HUES64 (cell line): ENCODE measurements at regions not wholly inside any gene's neighbourhood (a gene's known extent, or its start where the extent isn't known, plus 50 kb on each side); places are given as distances from the start of the nearest gene placed in this dataset.

Experiments
- H3K27ac ChIP-seq: 2 replicates; pipeline ENCODE4 v1.7.0; 2013; ENCODE audit warnings: low read depth, low read length, inconsistent platforms
- H3K27me3 ChIP-seq: 2 replicates; pipeline ENCODE4 v1.6.1; 2013; ENCODE audit warnings: mild to moderate bottlenecking, low read length; ENCODE audit not compliant: insufficient read depth
- H3K36me3 ChIP-seq: 2 replicates; pipeline ENCODE4 v1.6.1; 2013; ENCODE audit warnings: mild to moderate bottlenecking, low read length; ENCODE audit not compliant: insufficient read depth
- H3K4me1 ChIP-seq: 2 replicates; pipeline ENCODE4 v1.6.1; 2013; ENCODE audit warnings: mild to moderate bottlenecking, low read length, moderate library complexity; ENCODE audit not compliant: insufficient read depth
- H3K4me3 ChIP-seq: 2 replicates; pipeline ENCODE4 v1.5.1; 2013; ENCODE audit warnings: mild to moderate bottlenecking, low read length, moderate library complexity
- H3K9ac ChIP-seq: 2 replicates; pipeline ENCODE4 v1.6.1; 2013; ENCODE audit warnings: mild to moderate bottlenecking, low read depth, low read length
- H3K9me3 ChIP-seq: 2 replicates; pipeline ENCODE4 v1.6.1; 2013; ENCODE audit warnings: low read depth, low read length; ENCODE audit not compliant: insufficient read depth
- WGBS: fragments of 150-250, 120-280 bp; methylation state at CpG from one replicate; pipeline ENCODE4 v1.1.7; 2013; ENCODE audit warnings: missing lambda C conversion rate; 5-methylcytosine and 5-hydroxymethylcytosine counted together

GRCh38 chr12:114221957-114222630 lies 183.8 kb downstream of the TBX5 start:
- peaks cover 6% of the 10 kb centered on the region; the same call in 1 of the 2 replicates for H3K27me3 ChIP-seq
- no peak overlapping the region for H3K4me3 ChIP-seq

GRCh38 chr12:114221136-114221833 lies 184.7 kb downstream of the TBX5 start:
- H3K36me3 ChIP-seq = no peaks in the 10 kb centered on the region
- no peaks in the 10 kb centered on the region for H3K9me3 ChIP-seq
- no peak overlapping the region for H3K9ac ChIP-seq
- no peak overlapping the region for H3K27ac ChIP-seq
- no peak overlapping the region for H3K4me3 ChIP-seq
- WGBS = 86% methylated on average over 8 of the region's 8 CpGs
- H3K27me3 ChIP-seq = peaks cover 6% of the 10 kb centered on the region; the same call in 1 of the 2 replicates
- peaks cover 16% of the 10 kb centered on the region for H3K4me1 ChIP-seq

More at GRCh38 chr12:114221957-114222630, 183.8 kb downstream of the TBX5 start:
- Histone ChIP-seq H3K9ac (no peak overlapping the region), H3K36me3 (no peaks in the 10 kb centered on the region), H3K4me1 (peaks cover 16% of the 10 kb centered on the region), H3K9me3 (no peaks in the 10 kb centered on the region), H3K27ac (no peak overlapping the region)

DNA sequence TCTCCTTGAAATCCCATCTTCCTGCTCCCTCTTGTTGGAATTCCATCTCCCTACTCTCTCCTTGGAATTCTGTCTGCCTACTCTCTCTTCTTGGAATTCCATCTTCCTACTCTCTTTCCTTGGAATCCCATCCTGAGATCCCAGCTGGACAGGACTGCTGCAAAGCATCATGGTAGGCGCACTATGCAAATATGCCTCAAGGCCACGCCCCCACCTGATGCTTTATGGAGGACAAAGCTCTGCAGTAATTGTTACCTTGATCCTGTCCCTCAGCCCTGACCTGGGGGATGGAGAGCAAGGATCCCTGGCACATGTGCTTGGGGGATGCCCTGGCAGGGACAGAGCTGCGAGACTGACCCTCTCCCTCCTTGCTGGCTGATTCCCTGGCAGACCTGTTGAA lies 185.6 kb downstream of the TBX5 start:
- no peak overlapping the region for H3K4me3 ChIP-seq
- WGBS = 94% methylated on average over 3 of the region's 3 CpGs
- H3K4me1 ChIP-seq = peaks cover 16% of the 10 kb centered on the region
- H3K9ac ChIP-seq = no peak overlapping the region
- no peak overlapping the region for H3K27ac ChIP-seq
- peaks cover 6% of the 10 kb centered on the region; the same call in 1 of the 2 replicates for H3K27me3 ChIP-seq
- H3K36me3 ChIP-seq = no peaks in the 10 kb centered on the region
- H3K9me3 ChIP-seq = no peaks in the 10 kb centered on the region

DNA sequence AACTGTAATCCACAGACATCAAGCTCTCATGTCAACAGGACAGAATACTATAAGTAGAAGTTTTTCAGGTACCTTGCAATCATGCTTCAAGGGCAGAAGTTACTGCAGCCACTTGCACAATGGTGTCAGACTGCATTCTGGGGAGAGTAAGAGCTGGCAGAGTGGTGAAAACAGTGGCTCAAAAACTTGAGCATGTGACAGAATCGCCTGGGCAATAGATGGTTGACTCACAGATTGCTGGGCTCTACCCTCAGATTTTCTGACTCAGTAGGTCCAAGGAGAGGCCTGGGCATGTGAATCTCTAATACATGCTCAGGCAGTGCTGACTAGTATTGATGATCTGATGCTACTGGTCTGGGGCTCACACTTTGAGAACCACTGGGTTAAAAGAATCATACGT lies 187.8 kb downstream of the TBX5 start:
- Histone ChIP-seq H3K4me3 (no peak overlapping the region), H3K9ac (no peak overlapping the region), H3K36me3 (no peaks in the 10 kb centered on the region), H3K27me3 (no peaks in the 10 kb centered on the region), H3K27ac (no peak overlapping the region), H3K4me1 (peaks cover 12% of the 10 kb centered on the region), H3K9me3 (no peaks in the 10 kb centered on the region)
- 85% methylated on average over 2 of the region's 2 CpGs for WGBS

GRCh38 chr12:114215746-114216145 lies 190.2 kb downstream of the TBX5 start:
- H3K27me3 ChIP-seq = no peaks in the 10 kb centered on the region
- H3K4me1 ChIP-seq = no peaks in the 10 kb centered on the region
- WGBS = 90% methylated on average over 5 of the region's 6 CpGs
- no peaks in the 10 kb centered on the region for H3K36me3 ChIP-seq
- no peak overlapping the region for H3K9ac ChIP-seq
- H3K9me3 ChIP-seq = no peaks in the 10 kb centered on the region
- no peak overlapping the region for H3K27ac ChIP-seq
- no peak overlapping the region for H3K4me3 ChIP-seq

- Histone ChIP-seq H3K9me3 (no peaks in the 10 kb centered on the region), H3K36me3 (no peaks in the 10 kb centered on the region), H3K27me3 (no peaks in the 10 kb centered on the region), H3K27ac (no peak overlapping the region), H3K4me1 (peaks cover 4% of the 10 kb centered on the region; the same call in 1 of the 2 replicates), H3K4me3 (no peak overlapping the region), H3K9ac (no peak overlapping the region)
- 48% methylated on average over 2 of the region's 2 CpGs for WGBS
These were observed 192.8 kb downstream of the TBX5 start for GRCh38 chr12:114213055-114213581.

DNA sequence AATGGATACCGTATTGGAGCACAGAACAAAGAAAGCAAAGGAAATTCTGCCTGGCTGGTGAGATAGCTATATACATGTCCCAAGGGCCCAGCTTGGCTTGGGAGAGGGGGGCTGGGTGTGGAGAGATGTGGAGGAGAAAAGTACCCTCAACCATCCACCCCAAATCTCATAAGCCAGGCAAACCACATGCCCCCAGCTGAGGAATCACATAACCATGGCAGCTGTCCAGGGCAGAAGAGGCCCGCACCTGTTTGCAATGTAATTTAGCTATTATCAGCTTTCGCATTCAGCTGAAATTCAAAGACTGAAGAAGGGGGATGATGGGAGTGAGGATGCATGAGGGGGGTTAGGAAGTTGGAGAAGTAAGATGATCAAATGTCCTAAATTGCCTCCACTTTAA lies 196.1 kb downstream of the TBX5 start:
- no peaks in the 10 kb centered on the region for H3K9me3 ChIP-seq
- H3K4me1 ChIP-seq = peaks cover 9% of the 10 kb centered on the region; the same call in 1 of the 2 replicates
- H3K36me3 ChIP-seq = no peaks in the 10 kb centered on the region
- WGBS = 91% methylated on average over 3 of the region's 3 CpGs
- no peak overlapping the region for H3K4me3 ChIP-seq
- H3K27me3 ChIP-seq = no peaks in the 10 kb centered on the region
- H3K27ac ChIP-seq = no peak overlapping the region
- H3K9ac ChIP-seq = no peak overlapping the region

GRCh38 chr12:114206525-114206924 lies 199.4 kb downstream of the TBX5 start:
- Histone ChIP-seq H3K4me3 (no peak overlapping the region), H3K27ac (no peak overlapping the region), H3K27me3 (no peaks in the 10 kb centered on the region), H3K9ac (no peak overlapping the region), H3K9me3 (no peaks in the 10 kb centered on the region), H3K4me1 (peaks cover 9% of the 10 kb centered on the region; the same call in 1 of the 2 replicates), H3K36me3 (no peaks in the 10 kb centered on the region)

- H3K4me1 ChIP-seq = no peaks in the 10 kb centered on the region
- H3K27me3 ChIP-seq = peaks cover 4% of the 10 kb centered on the region; the same call in 1 of the 2 replicates
- H3K9ac ChIP-seq = no peak overlapping the region
- no peaks in the 10 kb centered on the region for H3K9me3 ChIP-seq
- no peaks in the 10 kb centered on the region for H3K36me3 ChIP-seq
- no peak overlapping the region for H3K4me3 ChIP-seq
- WGBS = 77% methylated on average over 2 of the region's 2 CpGs
- H3K27ac ChIP-seq = no peak overlapping the region
These were observed 204.2 kb downstream of the TBX5 start for GRCh38 chr12:114201794-114202193.

DNA sequence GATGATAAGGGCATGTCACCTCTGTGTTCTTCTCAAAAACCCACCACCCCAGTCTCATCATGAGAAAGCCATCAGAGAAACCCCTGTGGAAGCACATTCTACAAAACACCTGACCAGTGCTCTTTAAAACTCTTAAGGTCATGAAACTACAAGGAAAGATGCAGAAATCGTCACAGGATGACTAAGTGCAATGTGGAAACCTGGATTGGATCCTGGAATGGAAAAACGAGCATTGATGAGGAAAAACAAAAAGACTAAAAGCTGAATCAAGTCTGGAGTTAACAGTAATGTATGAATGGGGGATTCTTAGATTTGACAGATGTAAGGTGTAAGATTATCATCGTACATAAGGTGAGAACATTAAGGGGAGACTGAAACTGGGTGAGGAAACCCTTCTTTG lies 211.0 kb downstream of the TBX5 start:
- Histone ChIP-seq H3K9me3 (no peaks in the 10 kb centered on the region), H3K4me1 (0 out of 2 replicates have a peak, but pooled peaks cover 5% of the 10 kb centered on the region), H3K9ac (no peak overlapping the region), H3K27ac (no peak overlapping the region), H3K4me3 (no peak overlapping the region), H3K36me3 (no peaks in the 10 kb centered on the region), H3K27me3 (no peaks in the 10 kb centered on the region)
- 84% methylated on average over 3 of the region's 3 CpGs for WGBS

DNA sequence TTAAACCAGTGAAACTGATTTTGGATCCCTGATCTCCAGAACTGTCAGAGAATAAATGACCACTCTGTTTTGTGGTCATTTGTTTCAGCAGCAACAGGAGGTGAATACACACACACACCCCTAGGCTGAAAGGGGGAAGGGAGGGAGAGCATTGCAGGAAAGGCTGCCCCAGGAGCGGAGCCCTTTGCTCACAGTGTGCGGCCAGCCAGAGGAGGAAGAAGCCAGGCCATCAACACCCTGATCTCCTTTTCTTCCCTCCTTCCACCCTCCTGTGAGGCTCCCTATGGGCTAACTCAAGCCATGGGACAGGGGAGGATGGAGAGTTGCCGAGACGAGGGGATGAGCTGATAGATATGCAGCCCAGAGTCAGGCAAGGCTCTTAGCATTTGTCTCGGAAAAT lies 211.9 kb downstream of the TBX5 start:
- Histone ChIP-seq H3K27me3 (no peaks in the 10 kb centered on the region), H3K36me3 (no peaks in the 10 kb centered on the region), H3K4me3 (no peak overlapping the region), H3K27ac (no peak overlapping the region), H3K9ac (no peak overlapping the region), H3K9me3 (no peaks in the 10 kb centered on the region), H3K4me1 (0 out of 2 replicates have a peak, but pooled peaks cover 5% of the 10 kb centered on the region)
- 53% methylated on average over 4 of the region's 5 CpGs for WGBS
